Stomach (tissue), 4 donors: ENCODE measurements at regions not wholly inside any gene's neighbourhood (a gene's known extent, or its start where the extent isn't known, plus 50 kb on each side); places are given as distances from the start of the nearest gene placed in this dataset.

Experiments
- EP300 ChIP-seq: sonication (generic); formaldehyde crosslinking; IDR thresholded peaks from one replicate; pipeline ENCODE4 v1.6.1; 2017; ENCODE audit warnings: antibody characterized with exemption
- POLR2AphosphoS5 ChIP-seq, 3 donors: sonication (generic); formaldehyde crosslinking; IDR thresholded peaks; one replicate each; pipeline ENCODE4 v1.6.1; 2016; ENCODE audit warnings: antibody characterized with exemption in 3 of 3
- TF ChIP-seq, protein P1 (sequence below), 7 experiments: fragments of 450-650 bp in 4 of 7; fragments of 200-600 bp in 3 of 7; sonication (generic) in 3 of 7; IDR thresholded peaks; one replicate each; pipeline ENCODE4 v1.5.1; 2016 to 2019; ENCODE audit warnings: antibody characterized with exemption in 7 of 7, control low read depth in 2 of 7, mild to moderate bottlenecking in 1 of 7

DNA sequence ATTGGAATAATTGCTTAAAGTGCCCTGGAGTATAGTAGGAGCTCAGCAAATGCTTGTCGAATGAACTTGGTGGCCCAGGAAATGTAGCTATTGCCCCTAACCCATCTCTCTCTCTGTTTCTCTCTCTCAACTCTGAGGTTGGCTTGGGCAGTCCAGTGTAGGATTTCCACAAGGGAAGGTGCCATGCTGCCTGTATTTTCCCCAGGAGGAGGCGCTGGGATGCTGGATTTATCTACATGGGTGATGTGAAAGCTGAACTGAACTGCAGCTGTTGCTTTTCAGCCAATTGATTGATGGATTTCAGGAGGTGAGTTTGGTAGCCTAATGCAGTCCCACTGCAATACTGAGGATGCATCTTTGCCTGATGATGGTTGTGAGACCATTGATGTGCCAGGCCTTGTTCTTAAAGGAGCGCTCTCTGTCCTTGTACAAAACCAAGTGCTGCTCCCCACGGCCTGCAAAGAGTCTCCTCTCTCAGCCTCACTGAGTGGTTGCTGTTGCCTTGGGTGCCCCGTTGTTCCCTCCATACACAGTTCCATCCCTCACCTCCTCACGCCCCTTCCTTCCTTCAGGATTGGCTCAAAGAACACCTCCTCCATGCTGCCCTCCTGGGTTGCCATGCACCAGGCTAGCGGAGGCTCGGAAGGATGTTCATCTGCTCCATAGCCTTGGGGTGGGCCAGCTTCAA, 200.6 kb downstream of the GLRX3 start:
- TF ChIP-seq, protein P1, sequence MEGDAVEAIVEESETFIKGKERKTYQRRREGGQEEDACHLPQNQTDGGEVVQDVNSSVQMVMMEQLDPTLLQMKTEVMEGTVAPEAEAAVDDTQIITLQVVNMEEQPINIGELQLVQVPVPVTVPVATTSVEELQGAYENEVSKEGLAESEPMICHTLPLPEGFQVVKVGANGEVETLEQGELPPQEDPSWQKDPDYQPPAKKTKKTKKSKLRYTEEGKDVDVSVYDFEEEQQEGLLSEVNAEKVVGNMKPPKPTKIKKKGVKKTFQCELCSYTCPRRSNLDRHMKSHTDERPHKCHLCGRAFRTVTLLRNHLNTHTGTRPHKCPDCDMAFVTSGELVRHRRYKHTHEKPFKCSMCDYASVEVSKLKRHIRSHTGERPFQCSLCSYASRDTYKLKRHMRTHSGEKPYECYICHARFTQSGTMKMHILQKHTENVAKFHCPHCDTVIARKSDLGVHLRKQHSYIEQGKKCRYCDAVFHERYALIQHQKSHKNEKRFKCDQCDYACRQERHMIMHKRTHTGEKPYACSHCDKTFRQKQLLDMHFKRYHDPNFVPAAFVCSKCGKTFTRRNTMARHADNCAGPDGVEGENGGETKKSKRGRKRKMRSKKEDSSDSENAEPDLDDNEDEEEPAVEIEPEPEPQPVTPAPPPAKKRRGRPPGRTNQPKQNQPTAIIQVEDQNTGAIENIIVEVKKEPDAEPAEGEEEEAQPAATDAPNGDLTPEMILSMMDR (IDR thresholded peaks at IDR 0.05), result no peak
- TF ChIP-seq EP300 (no peak), POLR2AphosphoS5 (IDR thresholded peaks at IDR 0.05) (no peak)
